AG20443 (cell line): ENCODE measurements at regions not wholly inside any gene's neighbourhood (a gene's known extent, or its start where the extent isn't known, plus 50 kb on each side); places are given as distances from the start of the nearest gene placed in this dataset.

Experiments used
- DNase-seq: peaks from one replicate; pipeline ENCODE4 v3.0.0; 2012; ENCODE audit warnings: low spot score, mixed read lengths

GRCh38 chr10:108852211-108852610, 1071.1 kb downstream of the XPNPEP1 start:
- DNase-seq = no peak

- DNase-seq = no peak
Observed at GRCh38 chr10:108850138-108850854, 1073.0 kb downstream of the XPNPEP1 start.

- DNase-seq = no peak
Observed at GRCh38 chr10:108849688-108850087, 1073.6 kb downstream of the XPNPEP1 start.

GRCh38 chr10:108849186-108849585, 1074.1 kb downstream of the XPNPEP1 start:
- no peak for DNase-seq

- no peak for DNase-seq
Observed at GRCh38 chr10:108848046-108848445, 1075.3 kb downstream of the XPNPEP1 start.

- DNase-seq = no peak
Observed at GRCh38 chr10:108840944-108841343, 1082.4 kb downstream of the XPNPEP1 start.

- no peak for DNase-seq
Observed at GRCh38 chr10:108836362-108836761, 1086.9 kb downstream of the XPNPEP1 start.

- no peak for DNase-seq
Observed at GRCh38 chr10:108822026-108822425, 1101.3 kb downstream of the XPNPEP1 start.

- no peak for DNase-seq
Observed at GRCh38 chr10:108819302-108819701, 1104.0 kb downstream of the XPNPEP1 start.

- DNase-seq = no peak
Observed at GRCh38 chr10:108817584-108817983, 1105.7 kb downstream of the XPNPEP1 start.

GRCh38 chr10:108817135-108817534, 1106.2 kb downstream of the XPNPEP1 start:
- no peak for DNase-seq

GRCh38 chr10:108812906-108813305, 1110.4 kb downstream of the XPNPEP1 start:
- no peak for DNase-seq

GRCh38 chr10:108812296-108812695, 1111.0 kb downstream of the XPNPEP1 start:
- no peak for DNase-seq

- DNase-seq = no peak
Observed at GRCh38 chr10:108808228-108808627, 1115.1 kb downstream of the XPNPEP1 start.

GRCh38 chr10:108801775-108802517, 1121.4 kb downstream of the XPNPEP1 start:
- DNase-seq = peak; percentile 11

GRCh38 chr10:108801220-108801619, 1122.1 kb downstream of the XPNPEP1 start:
- no peak for DNase-seq

- DNase-seq = no peak
Observed at GRCh38 chr10:108797573-108797972, 1125.7 kb downstream of the XPNPEP1 start.

GRCh38 chr10:108791794-108792474, 1131.4 kb downstream of the XPNPEP1 start:
- DNase-seq = no peak

- no peak for DNase-seq
Observed at GRCh38 chr10:108791030-108791429, 1132.3 kb downstream of the XPNPEP1 start.

- peak; percentile 19 for DNase-seq
Observed at GRCh38 chr10:108789919-108790318, 1133.4 kb downstream of the XPNPEP1 start.

GRCh38 chr10:108789336-108789735, 1134.0 kb downstream of the XPNPEP1 start:
- no peak for DNase-seq

GRCh38 chr10:108788891-108789290, 1134.4 kb downstream of the XPNPEP1 start:
- DNase-seq = no peak

- DNase-seq = peak; percentile 27
Observed at GRCh38 chr10:108787932-108788331, 1135.4 kb downstream of the XPNPEP1 start.
